ENCODE measurements at regions not wholly inside any gene's neighbourhood (a gene's known extent, or its start where the extent isn't known, plus 50 kb on each side); places are given as distances from the start of the nearest gene placed in this dataset.
A peak's percentile ranks its signal among the peaks of the same experiment; 100 is the strongest.

- TF ChIP-seq ZNF609 (CRISPR knock-in tag; IDR thresholded peaks at IDR 0.05; ENCODE audit: borderline replicate concordance) (0 out of 2 replicates have a peak, but pooled peaks have one; percentile 4), HNRNPLL (IDR thresholded peaks at IDR 0.05; ENCODE audit: low read depth, low read length, poor library complexity, severe bottlenecking) (peak; percentile 24), ZNF367 (CRISPR knock-in tag; IDR thresholded peaks at IDR 0.05; ENCODE audit: borderline replicate concordance) (no peak), STAG1 (CRISPR knock-in tag; IDR thresholded peaks at IDR 0.05) (no peak), ZNF333 (CRISPR knock-in tag; IDR thresholded peaks at IDR 0.05; ENCODE audit: borderline replicate concordance) (peak; percentile 90; the same call in 1 of the 2 replicates), SRSF1 (optimal IDR thresholded peaks at IDR 0.05; ENCODE audit: low read depth, low read length) (no peak), SNAPC4 (CRISPR knock-in tag; IDR thresholded peaks at IDR 0.05) (peak; percentile 52; the same call in 1 of the 2 replicates), TCF12 (IDR thresholded peaks at IDR 0.05) (no peak), TCF12 (CRISPR knock-in tag; IDR thresholded peaks at IDR 0.05) (peak; percentile 64; the same call in 1 of the 2 replicates), NAIF1 (CRISPR knock-in tag; IDR thresholded peaks at IDR 0.05; ENCODE audit: borderline replicate concordance) (no peak), ZNF33A (CRISPR knock-in tag; IDR thresholded peaks at IDR 0.05; ENCODE audit: borderline replicate concordance) (no peak), RBFOX2 (IDR thresholded peaks at IDR 0.05; ENCODE audit: low read depth, low read length) (peak; percentile 76), ZNF260 (CRISPR knock-in tag; IDR thresholded peaks at IDR 0.05; ENCODE audit: borderline replicate concordance, low read depth) (no peak)
Measured at GRCh38 chr17:77288115-77288619, 147.4 kb downstream of the SEC14L1 start (continued).

Data from HepG2 (cell line).